GM19099 (cell line): ENCODE measurements at regions not wholly inside any gene's neighbourhood (a gene's known extent, or its start where the extent isn't known, plus 50 kb on each side); places are given as distances from the start of the nearest gene placed in this dataset.

Source experiments
- POLR2A ChIP-seq: IDR thresholded peaks from 3 replicates; pipeline ENCODE4 v1.6.1; 2011; ENCODE audit warnings: low read depth; ENCODE audit not compliant: insufficient read length; ENCODE audit errors: extremely low read depth

- TF ChIP-seq POLR2A: no peak
Measured at GRCh38 chr2:133844214-133844892, 276.1 kb upstream of the NCKAP5 start.

- TF ChIP-seq POLR2A: no peak
Measured at GRCh38 chr2:133846476-133846875, 278.2 kb upstream of the NCKAP5 start.

- TF ChIP-seq POLR2A: no peak
Measured at GRCh38 chr2:133847591-133847990, 279.3 kb upstream of the NCKAP5 start.

- TF ChIP-seq POLR2A: no peak
Measured at GRCh38 chr2:133848111-133848649, 279.9 kb upstream of the NCKAP5 start.

GRCh38 chr2:133849341-133849740, 281.1 kb upstream of the NCKAP5 start:
- TF ChIP-seq POLR2A: no peak

GRCh38 chr2:133854603-133855200, 286.4 kb upstream of the NCKAP5 start:
- no peak for TF ChIP-seq POLR2A

- TF ChIP-seq POLR2A: no peak
Measured at GRCh38 chr2:133855526-133855925, 287.3 kb upstream of the NCKAP5 start.

- TF ChIP-seq POLR2A: no peak
Measured at GRCh38 chr2:133856678-133857077, 288.4 kb upstream of the NCKAP5 start.

GRCh38 chr2:133859578-133859977, 291.3 kb upstream of the NCKAP5 start:
- TF ChIP-seq POLR2A: no peak

GRCh38 chr2:133862400-133862977, 294.2 kb upstream of the NCKAP5 start:
- no peak for TF ChIP-seq POLR2A

- no peak for TF ChIP-seq POLR2A
Measured at GRCh38 chr2:133863106-133863800, 295.0 kb upstream of the NCKAP5 start.

GRCh38 chr2:133865141-133865540, 296.9 kb upstream of the NCKAP5 start:
- no peak for TF ChIP-seq POLR2A

GRCh38 chr2:133867166-133867565, 298.9 kb upstream of the NCKAP5 start:
- TF ChIP-seq POLR2A: no peak

GRCh38 chr2:133871545-133872209, 303.4 kb upstream of the NCKAP5 start:
- TF ChIP-seq POLR2A: no peak

- TF ChIP-seq POLR2A: no peak
Measured at GRCh38 chr2:133878326-133878725, 310.1 kb upstream of the NCKAP5 start.
